ENCODE measurements at regions not wholly inside any gene's neighbourhood (a gene's known extent, or its start where the extent isn't known, plus 50 kb on each side); places are given as distances from the start of the nearest gene placed in this dataset.

GRCh38 chr7:115387137-115387536 lies 465.2 kb downstream of the MDFIC start:
- no peaks in the 10 kb centered on the region for H3K27me3 ChIP-seq (ENCODE audit: control insufficient read depth in 2 of 2, insufficient read depth in 2 of 2, low read length in 2 of 2)
- in situ Hi-C loops (cut with MboI): no loop called here
- H3K36me3 ChIP-seq (ENCODE audit: control insufficient read depth, insufficient read depth, low read length): no peaks in the 10 kb centered on the region
- H3K4me2 ChIP-seq (ENCODE audit: insufficient read depth, low read length): no peak overlapping the region
- H3K9ac ChIP-seq (ENCODE audit: insufficient read depth in 1 of 2, low read depth in 2 of 2, low read length in 2 of 2): no peak overlapping the region
- H4K20me1 ChIP-seq (replicated peaks; ENCODE audit: control insufficient read depth, insufficient read depth, low read length): no peaks in the 10 kb centered on the region
- no peaks in the 10 kb centered on the region for H3K79me2 ChIP-seq (ENCODE audit: control insufficient read depth, insufficient read depth, low read length)
- ATAC-seq: no peak
- BruUV-seq (replicated peaks): no TSS peak
- FAIRE-seq: no peak
- ChIA-PET POLR2A (no interaction called here), CTCF (ENCODE audit: low intra/inter-chr PET ratio) (no interaction called here)
- no peak overlapping the region for H3K4me3 ChIP-seq
- no peak overlapping the region for H2AFZ ChIP-seq (ENCODE audit: low read depth, low read length)
- TF ChIP-seq ELF1 (tag; IDR thresholded peaks at IDR 0.05) (no peak), FIP1L1 (IDR thresholded peaks at IDR 0.05; ENCODE audit: low read depth, low read length, poor library complexity, severe bottlenecking) (no peak), SP1 (CRISPR knock-in tag; IDR thresholded peaks at IDR 0.05) (no peak), CEBPG (CRISPR knock-in tag; IDR thresholded peaks at IDR 0.05) (no peak), CEBPG (tag; conservative IDR thresholded peaks at IDR 0.05 in 1 of 2, IDR thresholded peaks at IDR 0.05 in 1 of 2) (no peak), ELK1 (CRISPR knock-in tag; IDR thresholded peaks at IDR 0.05) (no peak), ZNF121 (CRISPR knock-in tag; conservative IDR thresholded peaks at IDR 0.05) (no peak), TAF1 (IDR thresholded peaks at IDR 0.05; ENCODE audit: control insufficient read depth, extremely low read depth, insufficient read depth, low read length, severe bottlenecking) (no peak), HIVEP1 (CRISPR knock-in tag; IDR thresholded peaks at IDR 0.05) (no peak), ZNF133 (CRISPR knock-in tag; IDR thresholded peaks at IDR 0.05) (no peak), SIN3A (IDR thresholded peaks at IDR 0.05; ENCODE audit: borderline replicate concordance in 2 of 2, control insufficient read depth in 1 of 2, low read depth in 2 of 2, low read length in 2 of 2) (no peak)
- intact Hi-C loops (cut with micrococcal nuclease): no loop called here
- H3K4me1 ChIP-seq (replicated peaks in 1 of 2; ENCODE audit: control insufficient read depth in 2 of 2, insufficient read depth in 2 of 2, low read length in 2 of 2): no peaks in the 10 kb centered on the region
- no peaks in the 10 kb centered on the region for H3K9me1 ChIP-seq (ENCODE audit: control insufficient read depth, insufficient read depth, low read length)
- DNase-seq (ENCODE audit: extremely low read depth in 1 of 4, low spot score in 3 of 4): no peak
- no peaks in the 10 kb centered on the region; the same call in 1 of the 2 replicates for H3K9me3 ChIP-seq (replicated peaks; ENCODE audit: control insufficient read depth, insufficient read depth, low read depth, low read length)
- H3K27ac ChIP-seq (ENCODE audit: extremely low read depth, low read depth, low read length): no peak overlapping the region
